A549 (cell line): ENCODE measurements at regions not wholly inside any gene's neighbourhood (a gene's known extent, or its start where the extent isn't known, plus 50 kb on each side); places are given as distances from the start of the nearest gene placed in this dataset.

Experiments
- ATAC-seq, 2 experiments: fragments of 200-7000 bp in 1 of 2; fragments of >200 bp in 1 of 2; cut with Nextera tagmentation in 1 of 2; cut with Tn5 transposase in 1 of 2; 3 replicates each; pipeline versions ENCODE4 v1.8.0 to v1.9.1; 2018 to 2020; ENCODE audit warnings: mild to moderate bottlenecking in 1 of 2, moderate library complexity in 1 of 2
- CTCF ChIA-PET: fragments of 300-600 bp; sonication (Branson Sonifier 250); formaldehyde crosslinking; extraction: SDS; loops from one replicate; lab custom pipeline; 2021; ENCODE audit warnings: antibody characterized with exemption, inconsistent platforms; lab: Yijun Ruan, JAX
- POLR2A ChIA-PET: fragments of 350-600 bp; formaldehyde crosslinking; extraction: SDS; loops from one replicate; lab custom pipeline; 2021; ENCODE audit warnings: antibody characterized with exemption, inconsistent platforms; lab: Yijun Ruan, JAX
- DNase-seq, 2 experiments: peaks; one replicate each; pipeline versions ENCODE4 v3.0.0 to v3.0.0-alpha.2; 2011 to 2016; ENCODE audit warnings: low read depth in 1 of 2, low spot score in 1 of 2
- FAIRE-seq: peaks from 2 replicates; lab custom pipeline; 2011; peaks lifted over from hg19 to GRCh38; lab: Jason Lieb, UNC
- H3K27ac ChIP-seq, 2 experiments: fragments of >200 bp; sonication (Bioruptor Twin); formaldehyde crosslinking; 3 replicates each; pipeline ENCODE4 v1.5.1; 2016 to 2017
- H3K4me1 ChIP-seq: fragments of >200 bp; sonication (Bioruptor Twin); formaldehyde crosslinking; 3 replicates; pipeline ENCODE4 v1.6.1; 2016
- H3K4me2 ChIP-seq: fragments of >200 bp; sonication (Bioruptor Twin); formaldehyde crosslinking; 3 replicates; pipeline ENCODE4 v1.6.1; 2016
- H3K4me3 ChIP-seq: fragments of >200 bp; sonication (Bioruptor Twin); formaldehyde crosslinking; 3 replicates; pipeline ENCODE4 v1.5.1; 2016
- H3K9me3 ChIP-seq: fragments of >200 bp; sonication (Bioruptor Twin); formaldehyde crosslinking; 3 replicates; pipeline ENCODE4 v1.6.1; 2016
- CEBPB ChIP-seq, 2 experiments: fragments of >200 bp in 1 of 2; sonication (Bioruptor Twin) in 1 of 2; formaldehyde crosslinking in 1 of 2; IDR thresholded peaks; 2 replicates each; pipeline ENCODE4 v1.6.1; 2012 to 2016
- CTCF ChIP-seq: fragments of >200 bp; sonication (Bioruptor Twin); formaldehyde crosslinking; IDR thresholded peaks from 3 replicates; pipeline ENCODE4 v1.5.1; 2016
- EHF ChIP-seq: fragments of 250-450 bp; sonication (Bioruptor Pico); IDR thresholded peaks from 2 replicates; pipeline ENCODE4 v1.5.0; 2020; ENCODE audit warnings: mild to moderate bottlenecking
- EHMT2 ChIP-seq: fragments of 200-600 bp; sonication (generic); IDR thresholded peaks from 2 replicates; pipeline ENCODE4 v1.6.1; 2016; ENCODE audit warnings: antibody characterized with exemption, low read depth, mild to moderate bottlenecking, moderate library complexity
- ESRRA ChIP-seq: fragments of 150-350 bp; IDR thresholded peaks from 2 replicates; pipeline ENCODE4 v1.6.1; 2014; ENCODE audit warnings: mild to moderate bottlenecking, low read length, borderline replicate concordance
- FOSB ChIP-seq: fragments of 250-450 bp; sonication (Bioruptor Pico); IDR thresholded peaks from 2 replicates; pipeline ENCODE4 v1.5.0; 2020; ENCODE audit warnings: mild to moderate bottlenecking, moderate library complexity
- FOSL2 ChIP-seq, 2 experiments: fragments of 450-650 bp in 1 of 2; fragments of >200 bp in 1 of 2; sonication (Bioruptor Twin) in 1 of 2; formaldehyde crosslinking; IDR thresholded peaks; 2 replicates each; pipeline versions ENCODE4 v1.5.0 to v1.6.1; 2016 to 2020; ENCODE audit warnings: mild to moderate bottlenecking in 1 of 2, moderate library complexity in 1 of 2
- FOXS1 ChIP-seq: fragments of 250-450 bp; sonication (Bioruptor Pico); IDR thresholded peaks from 2 replicates; pipeline ENCODE4 v1.5.0; 2020; ENCODE audit warnings: mild to moderate bottlenecking, moderate library complexity
- HOXB13 ChIP-seq: fragments of 250-450 bp; sonication (Bioruptor Pico); IDR thresholded peaks from 2 replicates; pipeline ENCODE4 v1.5.0; 2020; ENCODE audit warnings: low read depth, mild to moderate bottlenecking, moderate library complexity
- JUN ChIP-seq, 2 experiments: fragments of >200 bp; sonication (Bioruptor Twin); formaldehyde crosslinking; IDR thresholded peaks; 2 replicates in 1 of 2; 3 replicates in 1 of 2; pipeline ENCODE4 v1.6.1; 2016 to 2017
- KDM5A ChIP-seq: fragments of 200-600 bp; sonication (generic); IDR thresholded peaks from 2 replicates; pipeline ENCODE4 v1.6.1; 2016; ENCODE audit warnings: antibody characterized with exemption, mild to moderate bottlenecking
- MAFK ChIP-seq: fragments of 450-650 bp; IDR thresholded peaks from 2 replicates; pipeline ENCODE4 v1.6.1; 2014; ENCODE audit not compliant: partially characterized antibody
- MAZ ChIP-seq: fragments of 150-350 bp; IDR thresholded peaks from 2 replicates; pipeline ENCODE4 v1.6.1; 2014; ENCODE audit warnings: antibody characterized with exemption, low read depth, low read length, borderline replicate concordance
- MYC ChIP-seq: IDR thresholded peaks from 2 replicates; pipeline ENCODE4 v1.6.1; 2012; ENCODE audit warnings: mild to moderate bottlenecking, inconsistent platforms, low read length, improper control_type of control experiment, borderline replicate concordance
- NR3C1 ChIP-seq: fragments of >200 bp; sonication (Bioruptor Twin); formaldehyde crosslinking; IDR thresholded peaks from 3 replicates; pipeline ENCODE4 v1.6.1; 2017
- RAD21 ChIP-seq, 2 experiments: fragments of >200 bp in 1 of 2; sonication (Bioruptor Twin) in 1 of 2; formaldehyde crosslinking in 1 of 2; IDR thresholded peaks in 1 of 2; conservative IDR thresholded peaks in 1 of 2; 2 replicates in 1 of 2; 3 replicates in 1 of 2; pipeline ENCODE4 v1.6.1; 2012 to 2018; ENCODE audit warnings: inconsistent platforms in 1 of 2
- RARB ChIP-seq: fragments of 250-450 bp; sonication (Bioruptor Pico); IDR thresholded peaks from 2 replicates; pipeline ENCODE4 v1.8.0; 2021; ENCODE audit warnings: mild to moderate bottlenecking, moderate library complexity
- RCOR1 ChIP-seq: fragments of 150-350 bp; IDR thresholded peaks from 2 replicates; pipeline ENCODE4 v1.6.1; 2014; ENCODE audit warnings: antibody characterized with exemption, low read length, low read depth
- REST ChIP-seq: fragments of 200-600 bp; sonication (generic); IDR thresholded peaks from 2 replicates; pipeline ENCODE4 v1.6.1; 2016; ENCODE audit warnings: antibody characterized with exemption, mild to moderate bottlenecking, moderate library complexity
- SMC3 ChIP-seq: fragments of >200 bp; sonication (Bioruptor Twin); formaldehyde crosslinking; IDR thresholded peaks from 3 replicates; pipeline ENCODE4 v1.6.1; 2018; ENCODE audit warnings: inconsistent platforms
- TP53 ChIP-seq: fragments of 250-450 bp; sonication (Bioruptor Pico); IDR thresholded peaks from 2 replicates; pipeline ENCODE4 v1.5.0; 2021; ENCODE audit warnings: mild to moderate bottlenecking, moderate library complexity
- ZC3H11A ChIP-seq: fragments of 450-650 bp; IDR thresholded peaks from 2 replicates; pipeline ENCODE4 v1.6.1; 2014; ENCODE audit warnings: antibody characterized with exemption, mild to moderate bottlenecking
- ZFP36 ChIP-seq: fragments of 450-650 bp; IDR thresholded peaks from 2 replicates; pipeline ENCODE4 v1.6.1; 2014; ENCODE audit warnings: borderline replicate concordance; ENCODE audit not compliant: partially characterized antibody
- ZNF302 ChIP-seq: fragments of 250-450 bp; sonication (Bioruptor Pico); IDR thresholded peaks from 2 replicates; pipeline ENCODE4 v1.9.0; 2021; ENCODE audit warnings: inconsistent platforms, mild to moderate bottlenecking, moderate library complexity
- WGBS: methylation state at CpG from one replicate; pipeline ENCODE4 v1.1.6; 2017; ENCODE audit errors: missing lambda C conversion rate; 5-methylcytosine and 5-hydroxymethylcytosine counted together
- TF ChIP-seq, protein P1 (sequence below): IDR thresholded peaks from 2 replicates; pipeline ENCODE4 v1.6.1; 2012
- TF ChIP-seq, protein P2 (sequence below): fragments of 450-650 bp; IDR thresholded peaks from 2 replicates; pipeline ENCODE4 v1.6.1; 2014; ENCODE audit warnings: antibody characterized with exemption
- TF ChIP-seq, protein P3 (sequence below): IDR thresholded peaks from 2 replicates; pipeline ENCODE4 v1.6.1; 2012; ENCODE audit warnings: low read depth, borderline replicate concordance

DNA sequence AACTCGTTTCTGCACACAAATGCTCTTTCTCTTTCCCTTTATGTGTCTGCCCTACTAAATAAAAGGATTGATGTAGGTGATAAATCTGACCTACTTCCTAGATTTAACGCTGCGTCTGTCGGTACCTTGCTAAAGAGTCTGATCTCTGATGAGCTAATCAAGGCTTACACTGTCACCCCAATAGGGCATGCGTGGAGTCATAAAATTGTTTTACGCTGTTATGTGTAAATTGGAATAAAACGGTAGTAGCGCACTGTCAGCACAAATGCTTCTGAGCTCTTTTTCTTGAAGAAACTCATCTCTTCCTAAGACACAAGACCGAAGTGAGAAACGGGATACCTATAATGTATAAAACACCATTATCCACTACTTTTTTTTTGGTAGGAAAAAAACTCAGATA is 2106.3 kb upstream of the WWC1 start:
- no peak for TF ChIP-seq HOXB13
- no peak for TF ChIP-seq RCOR1
- TF ChIP-seq, protein P1, sequence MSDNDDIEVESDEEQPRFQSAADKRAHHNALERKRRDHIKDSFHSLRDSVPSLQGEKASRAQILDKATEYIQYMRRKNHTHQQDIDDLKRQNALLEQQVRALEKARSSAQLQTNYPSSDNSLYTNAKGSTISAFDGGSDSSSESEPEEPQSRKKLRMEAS: no peak
- no peak for TF ChIP-seq FOSL2 (IDR thresholded peaks at IDR 0.05)
- no peak for TF ChIP-seq FOSL2 (CRISPR knock-in tag; IDR thresholded peaks at IDR 0.05)
- peak; percentile 56 for TF ChIP-seq MAFK
- CTCF ChIA-PET: no interaction called here

GRCh38 chr5:166188501-166189325 is 2102.7 kb upstream of the WWC1 start:
- ChIA-PET CTCF (no interaction called here), POLR2A (no interaction called here)
- 2% methylated on average over 7 of the region's 7 CpGs for WGBS
- Histone ChIP-seq H3K4me1 (no peaks in the 10 kb centered on the region), H3K4me2 (no peak overlapping the region), H3K9me3 (no peaks in the 10 kb centered on the region; the same call in 2 of the 3 replicates), H3K4me3 (no peak overlapping the region), H3K27ac (no peak overlapping the region)
- no peak for DNase-seq
- no peak for ATAC-seq
- TF ChIP-seq ZFP36 (no peak), MYC (no peak), EHMT2 (no peak), ZC3H11A (no peak), FOSB (CRISPR knock-in tag) (no peak), JUN (IDR thresholded peaks at IDR 0.05) (no peak), TP53 (CRISPR knock-in tag) (no peak), ZNF302 (no peak), CTCF (no peak)
- TF ChIP-seq, protein P2, sequence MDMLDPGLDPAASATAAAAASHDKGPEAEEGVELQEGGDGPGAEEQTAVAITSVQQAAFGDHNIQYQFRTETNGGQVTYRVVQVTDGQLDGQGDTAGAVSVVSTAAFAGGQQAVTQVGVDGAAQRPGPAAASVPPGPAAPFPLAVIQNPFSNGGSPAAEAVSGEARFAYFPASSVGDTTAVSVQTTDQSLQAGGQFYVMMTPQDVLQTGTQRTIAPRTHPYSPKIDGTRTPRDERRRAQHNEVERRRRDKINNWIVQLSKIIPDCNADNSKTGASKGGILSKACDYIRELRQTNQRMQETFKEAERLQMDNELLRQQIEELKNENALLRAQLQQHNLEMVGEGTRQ: no peak
- FAIRE-seq: no peak

More for the DNA sequence above, 2106.3 kb upstream of the WWC1 start:
- POLR2A ChIA-PET: no interaction called here
- FAIRE-seq (no peak), DNase-seq (no peak), ATAC-seq (no peak)
- WGBS: 52% methylated on average over 10 of the region's 10 CpGs
- Histone ChIP-seq H3K27ac (no peak overlapping the region), H3K4me1 (no peaks in the 10 kb centered on the region), H3K9me3 (no peaks in the 10 kb centered on the region; the same call in 2 of the 3 replicates), H3K4me3 (no peak overlapping the region), H3K4me2 (no peak overlapping the region)

GRCh38 chr5:166192696-166193095 is 2098.7 kb upstream of the WWC1 start:
- H3K27ac ChIP-seq: no peak overlapping the region
- H3K4me3 ChIP-seq: no peak overlapping the region
- TF ChIP-seq RARB (CRISPR knock-in tag) (no peak), SMC3 (no peak), EHF (no peak), HOXB13 (no peak), RAD21 (conservative IDR thresholded peaks at IDR 0.05 in 1 of 2, IDR thresholded peaks at IDR 0.05 in 1 of 2) (no peak), CEBPB (IDR thresholded peaks at IDR 0.05) (no peak), REST (no peak), FOXS1 (CRISPR knock-in tag) (no peak), KDM5A (no peak), FOSL2 (IDR thresholded peaks at IDR 0.05) (no peak), FOSL2 (CRISPR knock-in tag; IDR thresholded peaks at IDR 0.05) (no peak), MAZ (no peak), ESRRA (no peak), NR3C1 (no peak)
- TF ChIP-seq, protein P3, sequence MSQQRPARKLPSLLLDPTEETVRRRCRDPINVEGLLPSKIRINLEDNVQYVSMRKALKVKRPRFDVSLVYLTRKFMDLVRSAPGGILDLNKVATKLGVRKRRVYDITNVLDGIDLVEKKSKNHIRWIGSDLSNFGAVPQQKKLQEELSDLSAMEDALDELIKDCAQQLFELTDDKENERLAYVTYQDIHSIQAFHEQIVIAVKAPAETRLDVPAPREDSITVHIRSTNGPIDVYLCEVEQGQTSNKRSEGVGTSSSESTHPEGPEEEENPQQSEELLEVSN: no peak
- TF ChIP-seq, protein P1: no peak
- H3K4me2 ChIP-seq: no peak overlapping the region
- H3K4me1 ChIP-seq: no peaks in the 10 kb centered on the region
- POLR2A ChIA-PET: no interaction called here
- no peaks in the 10 kb centered on the region for H3K9me3 ChIP-seq
- no peak for ATAC-seq
- CTCF ChIA-PET: no interaction called here
- 2% methylated on average over 3 of the region's 3 CpGs for WGBS
- no peak for DNase-seq
- no peak for FAIRE-seq
